NB4 (cell line): ENCODE measurements at regions not wholly inside any gene's neighbourhood (a gene's known extent, or its start where the extent isn't known, plus 50 kb on each side); places are given as distances from the start of the nearest gene placed in this dataset.

Source experiments
- CTCF ChIP-seq: IDR thresholded peaks from one replicate; pipeline ENCODE4 v1.5.1; 2012; ENCODE audit warnings: low read depth, low read length
- POLR2A ChIP-seq: IDR thresholded peaks from 2 replicates; pipeline ENCODE4 v1.6.1; 2011; ENCODE audit warnings: mild to moderate bottlenecking; ENCODE audit not compliant: insufficient read length; ENCODE audit errors: extremely low read depth

- TF ChIP-seq CTCF, result no peak
- TF ChIP-seq POLR2A, result no peak
Measured at GRCh38 chr7:138185132-138185908, 109.1 kb downstream of the AKR1D1 start.
